Activated naive CD4-positive, alpha-beta T cell treated with anti-CD3 and anti-CD28 coated beads for 36 hours (primary cell): ENCODE measurements at regions not wholly inside any gene's neighbourhood (a gene's known extent, or its start where the extent isn't known, plus 50 kb on each side); places are given as distances from the start of the nearest gene placed in this dataset.
A peak's percentile ranks its signal among the peaks of the same experiment; 100 is the strongest.

Experiments
- CTCF ChIA-PET: fragments of 350-600 bp; sonication (Branson Sonifier 250); formaldehyde crosslinking; loops from one replicate; lab custom pipeline; 2021; ENCODE audit warnings: antibody characterized with exemption; lab: Charles Lee
- DNase-seq: peaks from one replicate; pipeline ENCODE4 v3.0.0-alpha.2; 2020
- H3K27ac Mint-ChIP-seq: one replicate; pipeline ENCODE4 v1.8.0; 2021; ENCODE audit warnings: mild to moderate bottlenecking, mixed read lengths
- H3K27me3 Mint-ChIP-seq: one replicate; pipeline ENCODE4 v1.8.0; 2021; ENCODE audit warnings: low read depth, mixed read lengths
- H3K36me3 Mint-ChIP-seq: one replicate; pipeline ENCODE4 v1.8.0; 2021; ENCODE audit warnings: low read depth, mixed read lengths
- H3K4me1 Mint-ChIP-seq: one replicate; pipeline ENCODE4 v1.8.0; 2021; ENCODE audit warnings: low read depth, mixed read lengths
- H3K4me3 Mint-ChIP-seq: one replicate; pipeline ENCODE4 v1.8.0; 2021; ENCODE audit warnings: mild to moderate bottlenecking, moderate library complexity, mixed read lengths
- H3K9me3 Mint-ChIP-seq: one replicate; pipeline ENCODE4 v1.8.0; 2021; ENCODE audit warnings: mixed read lengths
- intact Hi-C: fragments of 100-400 bp; cut with micrococcal nuclease; formaldehyde crosslinking; loops from one replicate; pipeline ENCODE4 v1.15.1; 2023

DNA sequence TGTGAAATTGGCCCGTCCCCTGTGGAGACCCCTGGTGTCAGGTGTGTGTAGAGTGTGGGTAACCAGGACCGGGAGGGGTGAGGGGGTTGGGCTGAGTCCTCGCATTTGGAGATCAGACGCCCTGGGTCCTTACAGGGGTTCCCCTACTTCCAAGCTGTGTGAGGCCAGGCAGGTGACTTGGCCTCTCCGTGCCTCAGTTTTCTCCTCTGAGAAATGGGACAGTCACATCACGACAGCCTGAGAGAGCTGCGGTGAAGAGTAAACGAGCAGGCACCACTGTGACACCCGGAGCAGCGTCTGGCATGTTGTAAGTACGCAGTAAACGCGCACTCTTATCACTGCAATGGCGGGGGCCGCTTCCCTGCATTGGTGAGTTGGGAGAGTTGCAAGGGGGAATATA is 152.5 kb upstream of the CIBAR2 start:
- CTCF ChIA-PET = interaction anchor here (1.4 to 1.7 kb wide), 2 partner anchors 10 to 12 kb away, joined by 4 to 9 read pairs; no protein-coding TSS in a partner anchor
- Mint-ChIP-seq H3K27me3 (no peaks in the 10 kb centered on the region), H3K9me3 (no peaks in the 10 kb centered on the region), H3K27ac (no peak overlapping the region), H3K4me1 (peaks cover 5% of the 10 kb centered on the region), H3K36me3 (no peaks in the 10 kb centered on the region), H3K4me3 (no peak overlapping the region)
- intact Hi-C loops = no loop called here
- DNase-seq = no peak

DNA sequence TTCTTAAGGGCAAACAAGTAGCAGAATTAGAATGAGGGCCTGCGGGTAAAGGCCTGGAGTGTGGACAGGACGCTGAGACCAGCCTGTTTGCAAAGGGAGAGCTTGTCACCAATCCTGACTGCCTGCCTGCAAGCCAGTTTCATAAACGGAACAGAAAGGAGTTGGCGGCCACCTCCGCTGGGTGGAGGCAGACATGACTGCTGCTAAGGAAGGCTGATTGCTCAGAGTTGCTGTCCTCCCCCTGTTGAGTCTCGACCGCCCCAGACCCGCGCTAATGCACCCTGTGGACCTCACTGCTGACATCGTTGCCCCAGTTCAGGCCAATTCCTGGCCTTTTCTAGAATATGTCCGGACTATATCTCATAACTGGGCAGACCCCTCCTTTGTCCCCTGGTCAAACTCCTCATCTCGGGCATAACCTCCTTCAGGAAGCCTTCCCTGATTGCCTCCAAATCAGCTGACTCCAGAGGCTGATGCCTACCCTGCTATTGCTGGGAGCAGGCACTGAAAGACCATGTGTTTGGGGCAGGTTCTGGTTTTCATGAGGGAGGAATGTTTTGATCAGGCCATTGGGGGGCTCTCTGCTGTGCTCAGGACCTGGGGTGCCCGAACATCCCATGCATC is 153.0 kb upstream of the CIBAR2 start:
- Mint-ChIP-seq H3K4me3 (no peak overlapping the region), H3K9me3 (no peaks in the 10 kb centered on the region), H3K27me3 (no peaks in the 10 kb centered on the region), H3K27ac (no peak overlapping the region), H3K4me1 (peaks cover 5% of the 10 kb centered on the region), H3K36me3 (no peaks in the 10 kb centered on the region)
- CTCF ChIA-PET = interaction anchor here (1.4 kb wide), 1 partner anchor 10 kb away, joined by 4 read pairs; no protein-coding TSS in a partner anchor
- intact Hi-C loops = no loop called here
- no peak for DNase-seq

DNA sequence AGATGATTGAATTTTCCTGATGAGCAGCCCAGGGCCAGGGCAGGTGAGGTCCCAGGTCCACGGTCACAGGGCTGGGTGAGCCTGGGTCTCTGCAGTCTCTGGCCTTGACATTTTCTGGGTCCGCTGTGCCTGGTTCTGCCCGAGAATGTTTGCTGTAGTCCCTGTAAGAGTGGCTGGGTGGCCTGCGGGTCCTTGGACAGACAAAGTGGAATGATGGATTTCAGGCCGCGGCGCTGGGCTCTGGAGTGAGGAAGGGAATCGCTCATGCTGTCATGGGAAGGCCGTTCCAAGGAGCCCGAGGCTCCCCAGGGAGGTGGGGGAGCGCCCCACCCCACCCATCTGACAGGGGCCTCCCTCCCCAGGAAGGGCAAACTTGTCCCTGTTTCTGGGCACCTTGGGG is 153.5 kb upstream of the CIBAR2 start:
- CTCF ChIA-PET = no interaction called here

DNA sequence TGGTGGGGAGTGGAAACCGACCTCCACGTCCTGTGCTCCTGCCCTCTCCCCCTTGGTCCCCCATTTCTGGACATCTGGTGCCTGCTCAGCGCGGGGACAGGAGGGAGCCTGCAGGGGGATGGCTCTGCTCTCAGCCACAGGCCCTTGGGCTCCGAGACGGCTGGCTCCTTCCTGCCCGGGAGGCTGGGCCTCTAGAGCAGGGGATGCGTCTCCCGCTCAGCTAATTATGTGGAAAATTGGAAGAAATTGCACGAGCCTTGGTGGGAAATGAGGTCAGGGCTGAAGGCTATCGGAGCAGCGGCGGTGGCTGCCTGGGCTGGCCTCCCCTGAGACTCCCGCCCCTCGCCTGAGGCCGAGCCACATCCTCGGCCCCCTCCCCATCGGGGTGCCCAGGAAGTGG is 154.6 kb upstream of the CIBAR2 start:
- no peaks in the 10 kb centered on the region for H3K36me3 Mint-ChIP-seq
- no peak overlapping the region for H3K4me3 Mint-ChIP-seq
- DNase-seq = no peak

More for the DNA sequence above, 153.5 kb upstream of the CIBAR2 start:
- intact Hi-C loops = no loop called here
- Mint-ChIP-seq H3K36me3 (no peaks in the 10 kb centered on the region), H3K27me3 (no peaks in the 10 kb centered on the region), H3K4me1 (peaks cover 5% of the 10 kb centered on the region), H3K9me3 (no peaks in the 10 kb centered on the region), H3K4me3 (no peak overlapping the region), H3K27ac (no peak overlapping the region)
- DNase-seq = no peak

DNA sequence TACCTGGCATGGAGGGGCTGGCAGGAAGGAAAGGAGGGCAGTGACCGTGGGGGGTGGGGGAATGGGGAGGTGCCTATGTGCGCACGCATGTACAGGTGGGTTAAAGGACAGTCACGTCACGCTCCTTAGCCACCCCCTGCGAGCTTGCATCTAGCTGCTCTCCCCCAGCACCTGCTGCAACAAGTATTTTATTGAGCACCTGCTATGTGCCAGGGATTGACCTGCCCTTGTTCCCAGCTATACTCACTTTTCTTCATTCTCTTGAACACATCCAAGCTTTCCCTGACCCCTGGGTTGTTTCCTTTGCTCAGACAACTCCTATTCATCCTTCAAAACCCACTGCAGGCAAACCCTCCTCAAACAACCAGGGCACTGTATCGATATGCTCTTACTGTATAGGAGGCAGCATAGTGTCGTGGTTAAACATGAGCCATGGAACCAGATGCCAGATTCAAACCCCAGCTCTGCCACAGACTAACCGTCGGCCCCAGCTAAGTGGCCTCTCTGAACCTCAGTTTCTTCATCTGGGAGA is 155.2 kb upstream of the CIBAR2 start:
- H3K27me3 Mint-ChIP-seq = no peaks in the 10 kb centered on the region
- H3K27ac Mint-ChIP-seq = no peak overlapping the region
- no peak for DNase-seq
- H3K9me3 Mint-ChIP-seq = no peaks in the 10 kb centered on the region
- CTCF ChIA-PET = interaction anchor here (1.3 kb wide), 1 partner anchor 153 kb away, joined by 4 read pairs; no protein-coding TSS in a partner anchor
- intact Hi-C loops = no loop called here
- H3K4me3 Mint-ChIP-seq = no peak overlapping the region
- H3K36me3 Mint-ChIP-seq = no peaks in the 10 kb centered on the region
- no peaks in the 10 kb centered on the region for H3K4me1 Mint-ChIP-seq

More for the DNA sequence above, 154.6 kb upstream of the CIBAR2 start:
- intact Hi-C loops = no loop called here
- CTCF ChIA-PET = interaction anchor here (0.5 to 1.3 kb wide), 2 partner anchors 152 to 490 kb away, joined by 4 read pairs; no protein-coding TSS in a partner anchor
- Mint-ChIP-seq H3K27ac (no peak overlapping the region), H3K9me3 (no peaks in the 10 kb centered on the region), H3K27me3 (no peaks in the 10 kb centered on the region), H3K4me1 (peaks cover 4% of the 10 kb centered on the region)

DNA sequence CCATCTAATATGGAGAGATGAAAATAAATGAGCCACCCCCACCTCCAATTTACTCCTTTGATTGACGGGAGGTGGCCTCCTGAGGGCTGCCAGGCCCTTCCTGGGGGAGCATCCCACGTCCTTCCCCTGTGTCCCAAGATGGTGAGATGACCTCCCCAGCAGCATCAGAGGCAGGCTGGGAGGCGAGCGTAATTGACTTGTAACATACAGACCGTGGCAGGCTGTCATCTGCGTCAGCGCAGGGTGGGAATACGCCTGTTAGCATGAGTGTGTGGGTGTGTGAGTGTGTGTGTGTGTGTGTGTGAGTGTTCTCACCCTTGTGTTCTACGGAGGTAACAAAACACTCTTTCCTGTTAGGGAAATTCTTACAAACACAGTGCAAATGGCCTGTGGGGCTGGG is 156.9 kb upstream of the CIBAR2 start:
- CTCF ChIA-PET = no interaction called here
- no peaks in the 10 kb centered on the region for H3K36me3 Mint-ChIP-seq
- no peaks in the 10 kb centered on the region for H3K4me1 Mint-ChIP-seq
- no peak for DNase-seq
- intact Hi-C loops = no loop called here
- H3K27me3 Mint-ChIP-seq = no peaks in the 10 kb centered on the region
- H3K27ac Mint-ChIP-seq = no peak overlapping the region
- H3K4me3 Mint-ChIP-seq = no peak overlapping the region
- no peaks in the 10 kb centered on the region for H3K9me3 Mint-ChIP-seq

DNA sequence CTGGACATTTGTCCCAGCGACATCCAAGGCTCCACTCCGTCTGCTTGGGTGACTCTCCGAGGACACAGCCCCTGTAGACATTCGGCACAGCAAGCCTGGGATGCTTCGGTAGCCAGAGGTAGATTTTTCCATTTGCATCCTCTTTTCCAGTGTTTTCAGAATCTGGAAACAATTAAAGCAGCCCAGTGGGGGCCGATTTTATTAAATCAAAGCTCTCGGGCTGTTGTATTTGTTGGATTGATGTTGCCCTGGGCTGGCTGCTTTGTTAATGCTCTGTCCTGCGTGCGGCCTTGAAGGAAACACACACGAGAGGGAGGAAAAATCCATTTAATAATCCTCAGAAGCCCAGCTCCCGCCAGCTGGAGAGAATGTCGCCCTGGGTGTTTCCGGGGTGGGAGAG is 158.1 kb upstream of the CIBAR2 start:
- no peaks in the 10 kb centered on the region for H3K27me3 Mint-ChIP-seq
- no peaks in the 10 kb centered on the region for H3K36me3 Mint-ChIP-seq
- H3K27ac Mint-ChIP-seq = no peak overlapping the region
- intact Hi-C loops = no loop called here
- H3K4me3 Mint-ChIP-seq = no peak overlapping the region
- H3K4me1 Mint-ChIP-seq = no peaks in the 10 kb centered on the region
- DNase-seq = no peak
- H3K9me3 Mint-ChIP-seq = no peaks in the 10 kb centered on the region
- CTCF ChIA-PET = interaction anchor here (1.2 kb wide), 1 partner anchor 17 kb away, joined by 4 read pairs; no protein-coding TSS in a partner anchor

DNA sequence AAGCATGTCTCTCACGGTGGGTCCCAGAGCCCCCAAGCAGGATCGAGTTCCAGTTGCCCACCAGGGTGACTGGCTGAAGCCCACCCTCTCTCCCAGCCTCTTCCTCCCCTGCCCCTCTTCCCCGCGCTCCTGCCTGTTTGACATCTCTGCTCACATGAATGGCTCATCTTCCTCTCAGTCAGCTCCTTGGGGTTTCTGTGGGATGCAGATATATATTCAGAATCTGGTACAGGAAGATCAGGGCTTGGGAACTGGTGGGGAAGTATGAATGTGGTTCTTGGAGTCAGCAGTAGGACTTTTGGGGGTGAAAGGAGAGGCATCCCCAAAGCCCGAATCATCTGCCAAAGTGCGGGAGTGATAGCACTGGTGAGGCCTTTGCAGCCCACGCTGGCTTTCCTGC is 158.9 kb upstream of the CIBAR2 start:
- Mint-ChIP-seq H3K36me3 (no peaks in the 10 kb centered on the region), H3K27me3 (no peaks in the 10 kb centered on the region), H3K4me3 (no peak overlapping the region), H3K27ac (no peak overlapping the region), H3K9me3 (no peaks in the 10 kb centered on the region), H3K4me1 (no peaks in the 10 kb centered on the region)
- intact Hi-C loops = no loop called here
- no peak for DNase-seq
- CTCF ChIA-PET = interaction anchor here (1.2 kb wide), 1 partner anchor 18 kb away, joined by 4 read pairs; no protein-coding TSS in a partner anchor

DNA sequence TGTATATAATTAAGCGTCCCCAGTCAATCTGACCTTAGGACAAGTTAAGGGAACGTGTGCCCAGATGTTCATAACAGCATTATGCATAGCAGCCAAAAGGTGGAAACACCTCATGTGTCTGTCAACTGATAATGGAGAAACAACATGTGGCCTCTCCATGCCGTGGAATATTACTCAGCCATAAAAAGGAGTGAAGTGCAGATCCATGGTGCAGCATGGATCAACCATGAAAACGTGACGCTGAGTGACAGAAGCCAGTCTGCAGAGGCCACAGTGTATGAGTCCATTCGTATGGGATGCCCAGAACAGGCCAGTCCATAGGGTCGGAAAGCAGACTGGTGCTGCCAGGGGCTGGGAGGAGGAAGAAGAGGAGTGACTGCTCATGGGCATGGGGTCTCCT is 161.0 kb upstream of the CIBAR2 start:
- Mint-ChIP-seq H3K36me3 (no peaks in the 10 kb centered on the region), H3K4me1 (no peaks in the 10 kb centered on the region), H3K9me3 (no peaks in the 10 kb centered on the region), H3K4me3 (no peak overlapping the region), H3K27me3 (no peaks in the 10 kb centered on the region), H3K27ac (no peak overlapping the region)
- intact Hi-C loops = no loop called here
- no peak for DNase-seq
- CTCF ChIA-PET = no interaction called here

DNA sequence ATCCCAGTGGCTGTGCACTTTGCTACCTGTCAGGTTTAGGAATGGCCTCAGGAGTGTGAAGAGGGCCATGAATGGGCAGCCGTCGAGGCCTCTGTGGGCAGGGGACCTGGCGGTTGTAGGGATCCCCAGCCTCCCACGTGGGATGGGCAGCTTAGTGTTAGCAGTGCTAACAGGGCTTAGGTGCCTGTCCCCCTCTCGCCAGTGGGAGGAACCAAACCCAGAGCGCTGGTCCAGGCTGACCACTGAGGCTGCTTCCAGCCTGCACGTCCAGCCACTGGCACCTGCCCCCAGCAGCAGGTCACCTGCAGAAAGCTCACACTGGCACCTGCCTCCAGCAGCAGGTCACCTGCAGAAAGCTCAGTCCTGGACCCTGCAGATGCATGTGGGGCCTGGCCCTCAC is 162.2 kb upstream of the CIBAR2 start:
- Mint-ChIP-seq H3K4me3 (no peak overlapping the region), H3K27ac (no peak overlapping the region), H3K27me3 (no peaks in the 10 kb centered on the region), H3K4me1 (no peaks in the 10 kb centered on the region), H3K36me3 (no peaks in the 10 kb centered on the region), H3K9me3 (no peaks in the 10 kb centered on the region)
- no peak for DNase-seq
- intact Hi-C loops = no loop called here
- CTCF ChIA-PET = interaction anchor here (0.6 to 2.8 kb wide), 8 partner anchors 10 to 322 kb away, joined by 3 to 6 read pairs (median 4); no protein-coding TSS in a partner anchor

DNA sequence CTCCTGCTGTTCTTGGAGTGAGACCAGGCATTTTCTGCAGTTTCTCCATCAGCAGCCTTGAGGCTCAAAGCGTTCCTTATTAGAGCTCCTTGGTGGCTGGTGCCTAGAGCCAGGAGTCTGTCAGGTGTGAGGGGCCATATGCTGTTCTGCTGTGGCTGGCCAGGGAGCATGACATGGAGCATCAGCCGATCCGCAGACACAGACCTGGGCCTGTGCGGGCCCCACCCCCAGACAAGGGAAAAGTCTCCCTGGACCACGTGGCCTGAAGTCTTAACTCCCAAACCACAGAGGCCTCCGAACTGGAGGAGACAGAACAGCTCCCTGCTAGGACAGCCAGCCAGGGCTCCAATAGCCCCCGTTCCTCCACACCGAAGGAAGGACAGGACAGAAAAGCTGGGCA is 162.7 kb upstream of the CIBAR2 start:
- H3K4me3 Mint-ChIP-seq = no peak overlapping the region
- no peaks in the 10 kb centered on the region for H3K4me1 Mint-ChIP-seq
- no peaks in the 10 kb centered on the region for H3K27me3 Mint-ChIP-seq

DNA sequence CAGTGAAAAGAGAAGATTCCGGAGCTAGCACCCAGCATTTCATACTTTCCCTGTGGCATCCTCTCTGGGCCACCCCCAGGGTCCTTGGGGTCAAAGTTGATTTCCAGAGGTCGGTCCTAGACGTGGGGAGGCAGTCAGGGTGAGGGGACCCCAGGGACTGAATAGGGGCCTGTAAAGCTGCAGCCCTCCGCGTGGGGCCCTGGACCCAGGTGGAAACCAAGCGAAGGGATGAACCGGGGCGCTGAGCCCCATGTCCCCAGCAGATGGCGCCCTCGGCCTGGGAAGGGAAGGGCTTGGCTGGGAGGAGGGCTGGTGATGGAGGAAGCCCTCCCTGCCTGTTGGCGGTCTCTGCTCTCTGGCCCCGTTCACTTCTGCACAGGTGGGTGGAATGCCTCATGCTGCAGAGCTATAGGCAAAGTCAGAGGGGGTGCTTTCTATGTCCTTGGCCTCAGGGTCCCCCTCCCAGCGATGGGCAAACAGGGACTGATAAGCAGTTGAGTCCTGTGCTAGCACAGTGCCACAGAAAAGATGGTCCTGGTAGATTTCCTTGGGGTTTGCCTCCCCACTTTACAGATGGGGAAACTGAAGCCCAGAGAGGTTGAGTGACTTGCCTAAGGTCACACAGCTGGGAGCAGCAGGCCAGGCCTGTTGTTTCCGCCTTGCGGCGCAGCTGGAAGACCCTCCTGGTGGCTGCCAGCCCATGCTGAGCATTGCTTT is 163.4 kb upstream of the CIBAR2 start:
- H3K27me3 Mint-ChIP-seq = no peaks in the 10 kb centered on the region
- no peaks in the 10 kb centered on the region for H3K9me3 Mint-ChIP-seq
- H3K27ac Mint-ChIP-seq = no peak overlapping the region
- H3K4me3 Mint-ChIP-seq = no peak overlapping the region
- intact Hi-C loops = no loop called here
- CTCF ChIA-PET = interaction anchor here (0.5 to 2.8 kb wide), 13 partner anchors 11 to 161 kb away, joined by 3 to 7 read pairs (median 4); no protein-coding TSS in a partner anchor
- no peaks in the 10 kb centered on the region for H3K36me3 Mint-ChIP-seq
- no peaks in the 10 kb centered on the region for H3K4me1 Mint-ChIP-seq
- DNase-seq = peak; percentile 77

More for the DNA sequence above, 162.7 kb upstream of the CIBAR2 start:
- DNase-seq = no peak
- CTCF ChIA-PET = interaction anchor here (0.6 to 2.8 kb wide), 10 partner anchors 10 to 322 kb away, joined by 3 to 6 read pairs (median 4); no protein-coding TSS in a partner anchor
- intact Hi-C loops = no loop called here
- Mint-ChIP-seq H3K9me3 (no peaks in the 10 kb centered on the region), H3K27ac (no peak overlapping the region), H3K36me3 (no peaks in the 10 kb centered on the region)
